NB4 (cell line): ENCODE measurements at regions not wholly inside any gene's neighbourhood (a gene's known extent, or its start where the extent isn't known, plus 50 kb on each side); places are given as distances from the start of the nearest gene placed in this dataset.

Source experiments
- CTCF ChIP-seq: IDR thresholded peaks from one replicate; pipeline ENCODE4 v1.5.1; 2012; ENCODE audit warnings: low read depth, low read length
- MYC ChIP-seq: IDR thresholded peaks from 2 replicates; pipeline ENCODE4 v1.6.1; 2011; ENCODE audit warnings: low read depth, low read length

DNA sequence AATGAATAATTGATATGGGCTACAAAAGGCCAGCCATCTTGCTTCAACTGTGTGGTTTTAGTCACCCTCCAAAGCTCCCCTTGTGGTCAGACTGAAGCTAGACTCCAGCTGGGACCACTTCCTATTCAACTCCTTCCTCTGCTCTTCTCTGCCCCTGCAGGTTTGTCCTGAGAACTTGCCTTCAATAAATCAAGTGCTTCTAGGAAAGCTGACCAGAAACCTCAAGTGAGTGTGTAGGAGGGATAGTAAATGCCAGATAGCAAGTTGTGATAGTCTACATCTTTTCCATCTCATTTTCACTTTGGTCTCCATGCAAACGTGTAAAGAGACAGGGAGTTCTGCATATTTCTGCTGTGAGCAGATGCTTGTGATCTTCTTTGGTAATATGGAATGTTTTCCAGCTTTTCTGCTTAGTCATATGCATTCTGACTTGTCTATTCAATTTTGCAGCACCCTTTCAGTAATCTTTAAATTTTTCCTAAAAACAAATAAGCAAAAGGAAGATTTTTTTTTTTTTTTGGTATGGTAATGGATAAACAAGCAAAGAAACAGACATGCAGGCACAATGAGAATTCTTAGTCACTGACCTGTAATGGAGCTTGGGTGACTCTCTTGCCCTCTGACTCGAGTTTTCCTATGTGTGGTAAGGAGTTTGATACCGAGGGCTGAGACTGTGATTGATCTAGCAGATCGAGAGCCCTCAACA, 201.3 kb upstream of the BTBD3 start:
- TF ChIP-seq CTCF (peak; percentile 74), MYC (no peak)
